B cell (primary cell): ENCODE measurements at regions not wholly inside any gene's neighbourhood (a gene's known extent, or its start where the extent isn't known, plus 50 kb on each side); places are given as distances from the start of the nearest gene placed in this dataset.

Experiments
- ATAC-seq: fragments of 200-7000 bp; cut with Tn5 transposase; one replicate; pipeline ENCODE4 v1.10.0; 2021; ENCODE audit warnings: low read depth, mild to moderate bottlenecking, moderate number of reproducible peaks, moderate library complexity
- CTCF ChIA-PET: fragments of 350-600 bp; sonication (Branson Sonifier 250); formaldehyde crosslinking; loops from one replicate; lab custom pipeline; 2021; ENCODE audit warnings: antibody characterized with exemption, inconsistent platforms; lab: Charles Lee
- POLR2A ChIA-PET: fragments of 350-600 bp; sonication (Branson Sonifier 250); formaldehyde crosslinking; loops from one replicate; lab custom pipeline; 2021; ENCODE audit warnings: antibody characterized with exemption; lab: Charles Lee
- DNase-seq: peaks from one replicate; pipeline ENCODE4 v3.0.0; 2013
- H2AFZ ChIP-seq: 2 replicates; pipeline ENCODE4 v1.6.1; 2012; ENCODE audit warnings: mild to moderate bottlenecking, low read depth, low read length; ENCODE audit not compliant: insufficient read depth, poor library complexity, severe bottlenecking
- H3K27ac ChIP-seq, 2 donors: 1 replicate in 1 of 2; 2 replicates in 1 of 2; pipeline ENCODE4 v1.5.1; 2012 to 2013; ENCODE audit warnings: low read length in 2 of 2, mild to moderate bottlenecking in 2 of 2, moderate library complexity in 1 of 2
- H3K27me3 ChIP-seq, 4 experiments: fragments of 200-600 bp in 1 of 4; sonication (generic) in 1 of 4; replicated peaks in 1 of 4; 1 replicate in 2 of 4; 2 replicates in 2 of 4; pipeline versions ENCODE4 v1.6.1 to v1.7.0; 2013 to 2016; ENCODE audit warnings: low read length in 3 of 4, mild to moderate bottlenecking in 2 of 4, mixed read lengths in 1 of 4, moderate library complexity in 1 of 4; ENCODE audit not compliant: insufficient read depth in 4 of 4, control insufficient read depth in 3 of 4; ENCODE audit errors: control extremely low read depth in 1 of 4
- H3K36me3 ChIP-seq, 2 experiments: replicated peaks in 1 of 2; 1 replicate in 1 of 2; 2 replicates in 1 of 2; pipeline versions ENCODE4 v1.6.1 to v1.7.1; 2013; ENCODE audit warnings: low read length in 1 of 2; ENCODE audit not compliant: insufficient read depth in 2 of 2, control insufficient read depth in 1 of 2; ENCODE audit errors: control extremely low read depth in 1 of 2, extremely low read depth in 1 of 2
- H3K4me1 ChIP-seq, 2 donors: fragments of 200-600 bp in 1 of 2; sonication (generic) in 1 of 2; 1 replicate in 1 of 2; 2 replicates in 1 of 2; pipeline versions ENCODE4 v1.5.1 to v1.6.1; 2013 to 2017; ENCODE audit warnings: low read length in 2 of 2; ENCODE audit not compliant: control insufficient read depth in 2 of 2, insufficient read depth in 2 of 2
- H3K4me2 ChIP-seq: replicated peaks from 2 replicates; pipeline ENCODE3; 2012; ENCODE audit warnings: mild to moderate bottlenecking, low read depth, low read length; ENCODE audit not compliant: poor library complexity, severe bottlenecking
- H3K4me3 ChIP-seq, 5 experiments: fragments of 200-600 bp in 1 of 5; sonication (generic) in 1 of 5; 1 replicate in 3 of 5; 2 replicates in 2 of 5; pipeline versions ENCODE4 v1.5.1 to v1.7.0; 2011 to 2016; ENCODE audit warnings: low read length in 4 of 5, mild to moderate bottlenecking in 4 of 5, low read depth in 2 of 5, control low read depth in 1 of 5, moderate library complexity in 1 of 5; ENCODE audit not compliant: insufficient read depth in 1 of 5; ENCODE audit errors: control extremely low read depth in 1 of 5, extremely low read depth in 1 of 5
- H3K79me2 ChIP-seq: fragments of 200-600 bp; sonication (generic); one replicate; pipeline ENCODE4 v1.6.0; 2016; ENCODE audit warnings: low read length; ENCODE audit not compliant: control insufficient read depth, insufficient read depth
- H3K9ac ChIP-seq: fragments of 200-600 bp; sonication (generic); 2 replicates; pipeline ENCODE4 v1.6.1; 2017; ENCODE audit warnings: mild to moderate bottlenecking, low read length, moderate library complexity
- H3K9me3 ChIP-seq, 3 donors: one replicate each; pipeline versions ENCODE4 v1.6.1 to v1.7.1; 2013; ENCODE audit warnings: low read length in 2 of 3; ENCODE audit not compliant: control insufficient read depth in 2 of 3, insufficient read depth in 1 of 3; ENCODE audit errors: control extremely low read depth in 1 of 3
- H4K20me1 ChIP-seq: 2 replicates; pipeline ENCODE4 v1.6.0; 2012; ENCODE audit warnings: mild to moderate bottlenecking, low read length; ENCODE audit not compliant: insufficient read depth, control insufficient read depth, poor library complexity, severe bottlenecking
- H3K27ac Mint-ChIP-seq: one replicate; pipeline ENCODE4 v1.8.0; 2021; ENCODE audit warnings: mixed read lengths
- H3K27me3 Mint-ChIP-seq: one replicate; pipeline ENCODE4 v1.8.0; 2021; ENCODE audit warnings: mixed read lengths
- H3K4me1 Mint-ChIP-seq: one replicate; pipeline ENCODE4 v1.8.0; 2021; ENCODE audit warnings: mixed read lengths
- H3K4me3 Mint-ChIP-seq: one replicate; pipeline ENCODE4 v1.8.0; 2021; ENCODE audit warnings: mixed read lengths
- H3K9me3 Mint-ChIP-seq: one replicate; pipeline ENCODE4 v1.8.0; 2022; ENCODE audit warnings: mixed read lengths; ENCODE audit not compliant: insufficient read depth
- EZH2 ChIP-seq: IDR thresholded peaks from 2 replicates; pipeline ENCODE4 v1.6.1; 2012; ENCODE audit warnings: borderline replicate concordance, low read depth, mild to moderate bottlenecking, moderate library complexity, low read length; ENCODE audit not compliant: insufficient read depth, poor library complexity, severe bottlenecking
- WGBS: methylation state at CpG from one replicate; pipeline ENCODE4 v1.1.5; 2013; ENCODE audit warnings: missing lambda C conversion rate; ENCODE audit not compliant: insufficient coverage; 5-methylcytosine and 5-hydroxymethylcytosine counted together
- intact Hi-C: fragments of 100-400 bp; cut with micrococcal nuclease; formaldehyde crosslinking; loops from one replicate; pipeline ENCODE4 v1.10.0; 2022
- TF ChIP-seq, protein P1 (sequence below): fragments of 200-600 bp; IDR thresholded peaks from one replicate; pipeline ENCODE4 v1.8.0; 2022; ENCODE audit warnings: antibody characterized with exemption, mild to moderate bottlenecking

DNA sequence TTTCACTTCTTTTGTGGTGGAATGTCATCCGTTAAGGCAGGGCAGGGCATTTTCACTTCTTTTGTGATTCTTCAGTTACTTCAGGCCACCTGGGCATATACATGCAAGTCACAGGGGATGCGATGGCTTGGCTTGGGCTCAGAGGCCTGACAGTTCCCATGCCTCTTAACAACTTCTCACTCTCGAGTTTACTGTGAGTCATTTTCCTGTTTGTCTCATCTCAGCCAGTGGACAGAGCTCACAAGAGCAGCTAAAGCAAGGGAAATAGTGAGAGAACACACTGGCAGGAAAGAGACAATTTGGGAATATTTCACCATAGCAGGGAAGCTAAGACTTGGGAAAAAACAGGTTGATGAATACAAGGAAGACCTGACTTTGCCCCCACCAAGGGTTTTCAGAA is 1275.7 kb downstream of the NLGN4Y start:
- WGBS = no CpG with 5 or more reads among the region's 3 CpGs

DNA sequence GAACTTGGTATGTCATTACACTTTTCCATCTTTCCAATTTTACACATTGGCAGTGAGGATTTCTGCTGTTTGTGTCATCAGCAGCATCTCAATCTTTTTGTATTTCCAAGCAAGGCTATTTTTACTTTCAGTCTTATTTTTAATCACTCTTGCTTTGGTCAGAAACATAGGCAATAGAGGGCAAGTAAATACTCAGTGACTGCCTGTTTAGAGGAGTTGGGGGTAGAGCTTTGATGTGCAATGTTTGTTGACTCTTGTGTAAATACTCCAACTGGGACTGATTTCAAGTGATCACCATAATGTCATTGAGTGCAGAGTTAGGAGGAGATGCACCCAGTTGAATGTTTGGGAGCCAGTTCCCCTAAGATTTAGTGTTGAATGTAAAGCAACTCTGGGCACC is 1281.7 kb downstream of the NLGN4Y start:
- POLR2A ChIA-PET = no interaction called here
- TF ChIP-seq, protein P1, sequence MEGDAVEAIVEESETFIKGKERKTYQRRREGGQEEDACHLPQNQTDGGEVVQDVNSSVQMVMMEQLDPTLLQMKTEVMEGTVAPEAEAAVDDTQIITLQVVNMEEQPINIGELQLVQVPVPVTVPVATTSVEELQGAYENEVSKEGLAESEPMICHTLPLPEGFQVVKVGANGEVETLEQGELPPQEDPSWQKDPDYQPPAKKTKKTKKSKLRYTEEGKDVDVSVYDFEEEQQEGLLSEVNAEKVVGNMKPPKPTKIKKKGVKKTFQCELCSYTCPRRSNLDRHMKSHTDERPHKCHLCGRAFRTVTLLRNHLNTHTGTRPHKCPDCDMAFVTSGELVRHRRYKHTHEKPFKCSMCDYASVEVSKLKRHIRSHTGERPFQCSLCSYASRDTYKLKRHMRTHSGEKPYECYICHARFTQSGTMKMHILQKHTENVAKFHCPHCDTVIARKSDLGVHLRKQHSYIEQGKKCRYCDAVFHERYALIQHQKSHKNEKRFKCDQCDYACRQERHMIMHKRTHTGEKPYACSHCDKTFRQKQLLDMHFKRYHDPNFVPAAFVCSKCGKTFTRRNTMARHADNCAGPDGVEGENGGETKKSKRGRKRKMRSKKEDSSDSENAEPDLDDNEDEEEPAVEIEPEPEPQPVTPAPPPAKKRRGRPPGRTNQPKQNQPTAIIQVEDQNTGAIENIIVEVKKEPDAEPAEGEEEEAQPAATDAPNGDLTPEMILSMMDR = no peak
- no peak for TF ChIP-seq EZH2
- no peaks in the 10 kb centered on the region for H3K27me3 Mint-ChIP-seq

More for the DNA sequence above, 1275.7 kb downstream of the NLGN4Y start:
- POLR2A ChIA-PET = no interaction called here
- intact Hi-C loops = no loop called here
- Mint-ChIP-seq H3K27ac (no peak overlapping the region), H3K27me3 (no peaks in the 10 kb centered on the region), H3K9me3 (no peaks in the 10 kb centered on the region), H3K4me3 (no peak overlapping the region), H3K4me1 (no peaks in the 10 kb centered on the region)
- Histone ChIP-seq H2AFZ (no peak overlapping the region), H3K27ac (no peak overlapping the region), H3K4me1 (no peaks in the 10 kb centered on the region), H3K9ac (no peak overlapping the region), H3K4me3 (no peak overlapping the region), H3K27me3 (no peaks in the 10 kb centered on the region), H3K79me2 (no peaks in the 10 kb centered on the region), H3K36me3 (no peaks in the 10 kb centered on the region), H3K4me2 (no peak overlapping the region), H4K20me1 (no peaks in the 10 kb centered on the region), H3K9me3 (no peaks in the 10 kb centered on the region)
- CTCF ChIA-PET = no interaction called here
- DNase-seq (no peak), ATAC-seq (no peak)
- TF ChIP-seq, protein P1 = no peak
- TF ChIP-seq EZH2 = no peak

More for the DNA sequence above, 1281.7 kb downstream of the NLGN4Y start:
- Histone ChIP-seq H3K9me3 (no peaks in the 10 kb centered on the region), H3K36me3 (no peaks in the 10 kb centered on the region), H3K4me3 (no peak overlapping the region), H3K27me3 (no peaks in the 10 kb centered on the region), H3K4me2 (no peak overlapping the region), H3K79me2 (no peaks in the 10 kb centered on the region), H3K27ac (no peak overlapping the region), H4K20me1 (no peaks in the 10 kb centered on the region), H3K4me1 (no peaks in the 10 kb centered on the region), H3K9ac (no peak overlapping the region), H2AFZ (no peak overlapping the region)
- Mint-ChIP-seq H3K4me3 (no peak overlapping the region), H3K9me3 (peaks cover 3% of the 10 kb centered on the region), H3K27ac (no peak overlapping the region), H3K4me1 (no peaks in the 10 kb centered on the region)
- DNase-seq (no peak), ATAC-seq (no peak)
- intact Hi-C loops = no loop called here
- CTCF ChIA-PET = no interaction called here
